ENCODE measurements at regions not wholly inside any gene's neighbourhood (a gene's known extent, or its start where the extent isn't known, plus 50 kb on each side); places are given as distances from the start of the nearest gene placed in this dataset.
A peak's percentile ranks its signal among the peaks of the same experiment; 100 is the strongest.

- no peak overlapping the region for H2BK12ac ChIP-seq (ENCODE audit: low read length in 2 of 2)
- H3K4me3 ChIP-seq (ENCODE audit: insufficient read depth in 1 of 2, low read depth in 1 of 2, low read length in 2 of 2), result no peak overlapping the region
- DNase-seq, result no peak
- no peak overlapping the region for H2BK120ac ChIP-seq (ENCODE audit: low read depth, low read length)
- no peak overlapping the region for H3K4me2 ChIP-seq (ENCODE audit: low read length, poor library complexity, severe bottlenecking)
- H3K79me1 ChIP-seq (replicated peaks; ENCODE audit: low read length, poor library complexity, severe bottlenecking), result no peaks in the 10 kb centered on the region
- no peak overlapping the region for H2BK15ac ChIP-seq (ENCODE audit: low read depth, poor library complexity, severe bottlenecking)
- no peak overlapping the region for H3K9ac ChIP-seq (ENCODE audit: low read length)
- 97% methylated on average over 1 of the region's 1 CpG for WGBS
- H3K27ac ChIP-seq (ENCODE audit: low read length, poor library complexity, severe bottlenecking), result no peak overlapping the region
- peaks cover 5% of the 10 kb centered on the region for H3K9me3 ChIP-seq (ENCODE audit: control insufficient read depth, low read length)
- H3K27me3 ChIP-seq (ENCODE audit: control insufficient read depth in 1 of 2, insufficient read depth in 1 of 2, low read length in 2 of 2), result no peaks in the 10 kb centered on the region
- H2AFZ ChIP-seq (ENCODE audit: low read depth, low read length), result no peak overlapping the region
- no peak overlapping the region for H2AK5ac ChIP-seq (ENCODE audit: low read length, severe bottlenecking)
- H3K4me1 ChIP-seq (ENCODE audit: control insufficient read depth, insufficient read depth, low read depth, low read length), result no peaks in the 10 kb centered on the region
- H4K8ac ChIP-seq (ENCODE audit: low read length), result no peak overlapping the region
- no peak overlapping the region for H3K18ac ChIP-seq (ENCODE audit: low read depth in 1 of 2, low read length in 2 of 2)
- H3K23ac ChIP-seq (ENCODE audit: low read length in 2 of 2), result no peak overlapping the region
- H3K36me3 ChIP-seq (ENCODE audit: control insufficient read depth in 1 of 2, insufficient read depth in 2 of 2, low read depth in 1 of 2, low read length in 2 of 2), result no peaks in the 10 kb centered on the region
- no peak overlapping the region for H3K4ac ChIP-seq (ENCODE audit: low read depth in 1 of 2, low read length in 2 of 2)
- no peak overlapping the region for H4K91ac ChIP-seq (ENCODE audit: low read length)
- H3K14ac ChIP-seq (ENCODE audit: low read length in 2 of 2), result no peak overlapping the region
- no peak overlapping the region for H2BK5ac ChIP-seq (ENCODE audit: low read depth, low read length, poor library complexity, severe bottlenecking)
Observed at GRCh38 chr15:36221992-36222391, 357.4 kb upstream of the CDIN1 start.

- no peaks in the 10 kb centered on the region for H3K79me1 ChIP-seq (replicated peaks; ENCODE audit: low read length, poor library complexity, severe bottlenecking)
- no peak overlapping the region for H3K27ac ChIP-seq (ENCODE audit: low read length, poor library complexity, severe bottlenecking)
- no peaks in the 10 kb centered on the region for H3K36me3 ChIP-seq (ENCODE audit: control insufficient read depth in 1 of 2, insufficient read depth in 2 of 2, low read depth in 1 of 2, low read length in 2 of 2)
- DNase-seq, result peak; percentile 4
- no peak overlapping the region for H2BK12ac ChIP-seq (ENCODE audit: low read length in 2 of 2)
- no peak overlapping the region for H3K4me2 ChIP-seq (ENCODE audit: low read length, poor library complexity, severe bottlenecking)
- no peaks in the 10 kb centered on the region for H3K4me1 ChIP-seq (ENCODE audit: control insufficient read depth, insufficient read depth, low read depth, low read length)
- no peak overlapping the region for H4K91ac ChIP-seq (ENCODE audit: low read length)
- no peak overlapping the region for H2BK120ac ChIP-seq (ENCODE audit: low read depth, low read length)
- H3K4ac ChIP-seq (ENCODE audit: low read depth in 1 of 2, low read length in 2 of 2), result no peak overlapping the region
- no peak overlapping the region for H2AK5ac ChIP-seq (ENCODE audit: low read length, severe bottlenecking)
- H2BK15ac ChIP-seq (ENCODE audit: low read depth, poor library complexity, severe bottlenecking), result no peak overlapping the region
- H3K9me3 ChIP-seq (ENCODE audit: control insufficient read depth, low read length), result no peaks in the 10 kb centered on the region
- H4K8ac ChIP-seq (ENCODE audit: low read length), result no peak overlapping the region
- H2BK5ac ChIP-seq (ENCODE audit: low read depth, low read length, poor library complexity, severe bottlenecking), result no peak overlapping the region
- no peak overlapping the region for H3K9ac ChIP-seq (ENCODE audit: low read length)
- no peak overlapping the region for H3K18ac ChIP-seq (ENCODE audit: low read depth in 1 of 2, low read length in 2 of 2)
- no peak overlapping the region for H3K14ac ChIP-seq (ENCODE audit: low read length in 2 of 2)
- H2AFZ ChIP-seq (ENCODE audit: low read depth, low read length), result no peak overlapping the region
- 66% methylated on average over 2 of the region's 2 CpGs for WGBS
- no peak overlapping the region for H3K23ac ChIP-seq (ENCODE audit: low read length in 2 of 2)
- no peaks in the 10 kb centered on the region for H3K27me3 ChIP-seq (ENCODE audit: control insufficient read depth in 1 of 2, insufficient read depth in 1 of 2, low read length in 2 of 2)
- no peak overlapping the region for H3K4me3 ChIP-seq (ENCODE audit: insufficient read depth in 1 of 2, low read depth in 1 of 2, low read length in 2 of 2)
Observed at GRCh38 chr15:36230776-36231175, 348.6 kb upstream of the CDIN1 start.

DNA sequence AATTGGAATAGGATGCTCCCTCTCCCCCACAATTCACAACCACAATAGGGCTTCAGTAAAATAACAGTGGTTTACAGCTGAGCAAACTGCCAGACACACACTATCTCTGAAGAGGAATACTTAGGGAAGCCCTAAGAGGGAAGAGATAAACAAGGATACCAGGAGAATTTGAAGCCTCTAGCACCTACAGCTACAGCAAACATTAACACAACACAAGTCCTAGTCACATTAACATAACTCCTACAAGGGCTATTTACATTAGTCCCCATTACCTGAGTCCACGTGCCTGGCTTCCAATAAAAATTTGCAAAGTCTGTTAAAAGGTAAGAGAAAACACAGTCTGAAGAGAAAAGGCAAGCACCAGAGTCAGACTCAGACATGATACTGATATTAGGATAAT is 346.9 kb upstream of the CDIN1 start:
- no peak overlapping the region for H3K9ac ChIP-seq (ENCODE audit: low read length)
- H2AFZ ChIP-seq (ENCODE audit: low read depth, low read length), result no peak overlapping the region
- H3K4me2 ChIP-seq (ENCODE audit: low read length, poor library complexity, severe bottlenecking), result no peak overlapping the region
- no peak overlapping the region for H2BK12ac ChIP-seq (ENCODE audit: low read length in 2 of 2)
- no peak overlapping the region for H4K8ac ChIP-seq (ENCODE audit: low read length)
- H3K18ac ChIP-seq (ENCODE audit: low read depth in 1 of 2, low read length in 2 of 2), result no peak overlapping the region
- H3K36me3 ChIP-seq (ENCODE audit: control insufficient read depth in 1 of 2, insufficient read depth in 2 of 2, low read depth in 1 of 2, low read length in 2 of 2), result no peaks in the 10 kb centered on the region
- H4K91ac ChIP-seq (ENCODE audit: low read length), result no peak overlapping the region
- no CpG with 5 or more reads among the region's 1 CpG for WGBS
- H3K4me3 ChIP-seq (ENCODE audit: insufficient read depth in 1 of 2, low read depth in 1 of 2, low read length in 2 of 2), result no peak overlapping the region
- H3K27me3 ChIP-seq (ENCODE audit: control insufficient read depth in 1 of 2, insufficient read depth in 1 of 2, low read length in 2 of 2), result no peaks in the 10 kb centered on the region
- DNase-seq, result no peak
- no peaks in the 10 kb centered on the region for H3K4me1 ChIP-seq (ENCODE audit: control insufficient read depth, insufficient read depth, low read depth, low read length)
- no peak overlapping the region for H3K14ac ChIP-seq (ENCODE audit: low read length in 2 of 2)
- no peak overlapping the region for H2AK5ac ChIP-seq (ENCODE audit: low read length, severe bottlenecking)
- no peak overlapping the region for H3K27ac ChIP-seq (ENCODE audit: low read length, poor library complexity, severe bottlenecking)
- H2BK5ac ChIP-seq (ENCODE audit: low read depth, low read length, poor library complexity, severe bottlenecking), result no peak overlapping the region
- no peak overlapping the region for H3K4ac ChIP-seq (ENCODE audit: low read depth in 1 of 2, low read length in 2 of 2)
- no peak overlapping the region for H3K23ac ChIP-seq (ENCODE audit: low read length in 2 of 2)
- no peaks in the 10 kb centered on the region for H3K9me3 ChIP-seq (ENCODE audit: control insufficient read depth, low read length)
- no peaks in the 10 kb centered on the region for H3K79me1 ChIP-seq (replicated peaks; ENCODE audit: low read length, poor library complexity, severe bottlenecking)
- no peak overlapping the region for H2BK120ac ChIP-seq (ENCODE audit: low read depth, low read length)
- no peak overlapping the region for H2BK15ac ChIP-seq (ENCODE audit: low read depth, poor library complexity, severe bottlenecking)

DNA sequence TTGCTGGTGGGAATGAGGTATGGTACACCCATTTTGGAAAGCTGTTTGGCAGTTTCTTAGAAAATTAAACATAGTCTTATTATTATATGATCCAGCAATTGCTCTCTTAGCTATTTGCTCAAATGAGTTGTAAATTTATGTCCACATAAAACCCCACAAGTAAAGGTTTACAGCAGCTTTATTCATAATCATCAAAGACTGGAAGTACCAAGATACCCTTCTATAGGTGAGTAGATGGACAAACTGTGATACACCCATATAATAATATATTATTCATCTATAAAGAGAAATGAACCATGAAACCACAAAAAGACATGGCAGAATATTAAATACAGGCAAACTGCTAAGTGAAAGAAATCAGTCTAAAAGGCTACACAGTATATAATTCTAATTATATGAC is 344.7 kb upstream of the CDIN1 start:
- no peak overlapping the region for H2BK120ac ChIP-seq (ENCODE audit: low read depth, low read length)
- H3K27me3 ChIP-seq (ENCODE audit: control insufficient read depth in 1 of 2, insufficient read depth in 1 of 2, low read length in 2 of 2), result no peaks in the 10 kb centered on the region
- no peak overlapping the region for H3K9ac ChIP-seq (ENCODE audit: low read length)
- no peaks in the 10 kb centered on the region for H3K36me3 ChIP-seq (ENCODE audit: control insufficient read depth in 1 of 2, insufficient read depth in 2 of 2, low read depth in 1 of 2, low read length in 2 of 2)
- H3K14ac ChIP-seq (ENCODE audit: low read length in 2 of 2), result no peak overlapping the region
- H3K4me1 ChIP-seq (ENCODE audit: control insufficient read depth, insufficient read depth, low read depth, low read length), result no peaks in the 10 kb centered on the region
- no peak overlapping the region for H2AK5ac ChIP-seq (ENCODE audit: low read length, severe bottlenecking)
- no peaks in the 10 kb centered on the region for H3K9me3 ChIP-seq (ENCODE audit: control insufficient read depth, low read length)
- H2BK15ac ChIP-seq (ENCODE audit: low read depth, poor library complexity, severe bottlenecking), result no peak overlapping the region
- H3K79me1 ChIP-seq (replicated peaks; ENCODE audit: low read length, poor library complexity, severe bottlenecking), result no peaks in the 10 kb centered on the region
- H3K4ac ChIP-seq (ENCODE audit: low read depth in 1 of 2, low read length in 2 of 2), result no peak overlapping the region
- no peak overlapping the region for H4K8ac ChIP-seq (ENCODE audit: low read length)
- H3K23ac ChIP-seq (ENCODE audit: low read length in 2 of 2), result no peak overlapping the region
- no peak overlapping the region for H3K18ac ChIP-seq (ENCODE audit: low read depth in 1 of 2, low read length in 2 of 2)
- H2AFZ ChIP-seq (ENCODE audit: low read depth, low read length), result no peak overlapping the region
- no peak for DNase-seq
- H4K91ac ChIP-seq (ENCODE audit: low read length), result no peak overlapping the region
- H3K4me3 ChIP-seq (ENCODE audit: insufficient read depth in 1 of 2, low read depth in 1 of 2, low read length in 2 of 2), result no peak overlapping the region
- no peak overlapping the region for H3K27ac ChIP-seq (ENCODE audit: low read length, poor library complexity, severe bottlenecking)
- H2BK5ac ChIP-seq (ENCODE audit: low read depth, low read length, poor library complexity, severe bottlenecking), result no peak overlapping the region
- no peak overlapping the region for H2BK12ac ChIP-seq (ENCODE audit: low read length in 2 of 2)
- no peak overlapping the region for H3K4me2 ChIP-seq (ENCODE audit: low read length, poor library complexity, severe bottlenecking)
